Loucy (cell line): ENCODE measurements at regions not wholly inside any gene's neighbourhood (a gene's known extent, or its start where the extent isn't known, plus 50 kb on each side); places are given as distances from the start of the nearest gene placed in this dataset.

Experiments
- H2AFZ ChIP-seq: fragments of 200-600 bp; sonication (generic); 2 replicates; pipeline ENCODE4 v1.6.0; 2016; ENCODE audit warnings: antibody characterized with exemption, mild to moderate bottlenecking, low read length, moderate library complexity
- H3F3A ChIP-seq: fragments of 200-600 bp; 2 replicates; pipeline ENCODE4 v1.6.0; 2016; ENCODE audit warnings: antibody characterized with exemption, low read depth, mild to moderate bottlenecking
- H3K27me3 ChIP-seq: fragments of 200-600 bp; sonication (generic); 2 replicates; pipeline ENCODE4 v1.6.1; 2014; ENCODE audit warnings: low read length, mild to moderate bottlenecking; ENCODE audit not compliant: insufficient read depth, poor library complexity, severe bottlenecking
- H3K36me3 ChIP-seq: fragments of 200-600 bp; sonication (generic); 2 replicates; pipeline ENCODE4 v1.6.1; 2016; ENCODE audit warnings: low read length; ENCODE audit not compliant: insufficient read depth
- H3K4me1 ChIP-seq: fragments of 200-600 bp; sonication (generic); 2 replicates; pipeline ENCODE4 v1.5.1; 2014; ENCODE audit warnings: low read length, mild to moderate bottlenecking; ENCODE audit not compliant: insufficient read depth, poor library complexity, severe bottlenecking
- H3K4me2 ChIP-seq: fragments of 200-600 bp; sonication (generic); 2 replicates; pipeline ENCODE4 v1.6.0; 2014; ENCODE audit warnings: antibody characterized with exemption, low read length, low read depth, mild to moderate bottlenecking; ENCODE audit not compliant: poor library complexity, severe bottlenecking
- H3K4me3 ChIP-seq: fragments of 200-600 bp; sonication (generic); 2 replicates; pipeline ENCODE4 v1.5.1; 2014; ENCODE audit warnings: low read length, mild to moderate bottlenecking, mixed read lengths; ENCODE audit not compliant: poor library complexity, severe bottlenecking
- H3K79me2 ChIP-seq: fragments of 200-600 bp; sonication (generic); 2 replicates; pipeline ENCODE4 v1.6.1; 2014; ENCODE audit warnings: low read length; ENCODE audit not compliant: insufficient read depth
- H3K9ac ChIP-seq: fragments of 200-600 bp; sonication (generic); 2 replicates; pipeline ENCODE4 v1.6.0; 2014; ENCODE audit warnings: mild to moderate bottlenecking, low read depth, low read length, moderate library complexity; ENCODE audit not compliant: poor library complexity, severe bottlenecking
- H3K9me2 ChIP-seq: fragments of 200-600 bp; sonication (generic); replicated peaks from 2 replicates; pipeline ENCODE4 v1.6.1; 2016; ENCODE audit warnings: low read depth, low read length, mixed read lengths
- H3K9me3 ChIP-seq: fragments of 200-600 bp; sonication (generic); 2 replicates; pipeline ENCODE4 v1.6.1; 2014; ENCODE audit warnings: mild to moderate bottlenecking, antibody characterized with exemption, low read length, low read depth; ENCODE audit not compliant: insufficient read depth
- H4K20me1 ChIP-seq: fragments of 200-600 bp; sonication (generic); 2 replicates; pipeline ENCODE4 v1.6.0; 2014; ENCODE audit warnings: antibody characterized with exemption, low read length, mild to moderate bottlenecking; ENCODE audit not compliant: insufficient read depth, poor library complexity, severe bottlenecking
- EZH2phosphoT487 ChIP-seq: fragments of 200-600 bp; IDR thresholded peaks from 2 replicates; pipeline ENCODE4 v1.6.1; 2018; ENCODE audit warnings: antibody characterized with exemption, mild to moderate bottlenecking, moderate library complexity, borderline replicate concordance
- TF ChIP-seq, protein P1 (sequence below): fragments of 200-600 bp; sonication (generic); conservative IDR thresholded peaks from 2 replicates; pipeline ENCODE4 v1.5.1; 2014; ENCODE audit warnings: mild to moderate bottlenecking, antibody characterized with exemption, low read length

DNA sequence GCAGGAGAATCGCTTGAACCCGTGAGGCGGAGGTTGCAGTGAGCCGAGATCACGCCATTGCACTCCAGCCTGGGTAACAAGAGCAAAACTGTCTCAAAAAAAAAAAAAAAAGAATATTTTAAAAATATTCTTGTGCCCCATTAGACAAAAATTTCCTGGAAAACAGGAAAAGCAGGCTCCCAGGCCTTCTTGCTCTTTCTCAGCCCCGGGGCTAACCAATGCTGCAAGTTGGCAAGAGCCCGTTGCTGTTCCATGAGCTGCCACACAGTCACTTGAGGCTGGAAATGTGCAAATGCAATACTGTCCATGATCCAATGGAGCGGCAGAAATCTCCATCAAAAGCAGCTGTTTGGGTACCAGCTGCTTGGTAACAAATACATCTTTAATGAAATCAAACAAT, 994.7 kb downstream of the VRK1 start:
- no peak overlapping the region for H3K9ac ChIP-seq
- no peaks in the 10 kb centered on the region for H3K9me2 ChIP-seq
- H3F3A ChIP-seq = no peaks in the 10 kb centered on the region
- no peak overlapping the region for H2AFZ ChIP-seq
- TF ChIP-seq, protein P1, sequence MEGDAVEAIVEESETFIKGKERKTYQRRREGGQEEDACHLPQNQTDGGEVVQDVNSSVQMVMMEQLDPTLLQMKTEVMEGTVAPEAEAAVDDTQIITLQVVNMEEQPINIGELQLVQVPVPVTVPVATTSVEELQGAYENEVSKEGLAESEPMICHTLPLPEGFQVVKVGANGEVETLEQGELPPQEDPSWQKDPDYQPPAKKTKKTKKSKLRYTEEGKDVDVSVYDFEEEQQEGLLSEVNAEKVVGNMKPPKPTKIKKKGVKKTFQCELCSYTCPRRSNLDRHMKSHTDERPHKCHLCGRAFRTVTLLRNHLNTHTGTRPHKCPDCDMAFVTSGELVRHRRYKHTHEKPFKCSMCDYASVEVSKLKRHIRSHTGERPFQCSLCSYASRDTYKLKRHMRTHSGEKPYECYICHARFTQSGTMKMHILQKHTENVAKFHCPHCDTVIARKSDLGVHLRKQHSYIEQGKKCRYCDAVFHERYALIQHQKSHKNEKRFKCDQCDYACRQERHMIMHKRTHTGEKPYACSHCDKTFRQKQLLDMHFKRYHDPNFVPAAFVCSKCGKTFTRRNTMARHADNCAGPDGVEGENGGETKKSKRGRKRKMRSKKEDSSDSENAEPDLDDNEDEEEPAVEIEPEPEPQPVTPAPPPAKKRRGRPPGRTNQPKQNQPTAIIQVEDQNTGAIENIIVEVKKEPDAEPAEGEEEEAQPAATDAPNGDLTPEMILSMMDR = no peak
- no peak for TF ChIP-seq EZH2phosphoT487
- H3K4me1 ChIP-seq = no peaks in the 10 kb centered on the region
- H3K9me3 ChIP-seq = no peaks in the 10 kb centered on the region
- H3K4me3 ChIP-seq = no peak overlapping the region
- H3K79me2 ChIP-seq = no peaks in the 10 kb centered on the region
- H4K20me1 ChIP-seq = no peaks in the 10 kb centered on the region
- no peak overlapping the region for H3K4me2 ChIP-seq
- no peaks in the 10 kb centered on the region for H3K27me3 ChIP-seq
- no peaks in the 10 kb centered on the region for H3K36me3 ChIP-seq

DNA sequence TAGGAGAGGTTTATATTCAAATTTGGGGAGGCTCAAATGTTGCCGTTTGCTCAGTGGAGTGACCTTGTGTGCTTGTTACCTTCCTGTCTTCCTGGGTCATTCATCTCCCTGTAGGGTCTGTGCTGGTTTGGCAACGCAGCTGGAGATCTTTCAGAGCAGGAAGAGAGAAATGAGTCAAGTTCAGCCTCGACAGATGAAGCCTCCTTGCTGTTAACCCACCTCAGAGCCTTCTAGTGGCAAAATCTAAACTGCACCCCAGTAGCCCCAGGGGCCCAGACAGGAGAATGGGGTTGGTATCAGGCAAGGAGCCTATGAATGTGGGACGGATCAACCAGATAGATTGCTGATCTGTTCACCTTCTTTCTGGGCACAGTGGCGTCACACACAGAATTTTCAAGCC, 999.3 kb downstream of the VRK1 start:
- no peak overlapping the region for H3K4me3 ChIP-seq
- TF ChIP-seq, protein P1 = no peak
- no peaks in the 10 kb centered on the region for H3K9me2 ChIP-seq
- no peaks in the 10 kb centered on the region for H3K36me3 ChIP-seq
- no peak overlapping the region for H3K4me2 ChIP-seq
- H3K4me1 ChIP-seq = no peaks in the 10 kb centered on the region
- no peaks in the 10 kb centered on the region for H3K27me3 ChIP-seq
- H3F3A ChIP-seq = no peaks in the 10 kb centered on the region
- H3K79me2 ChIP-seq = no peaks in the 10 kb centered on the region
- H3K9ac ChIP-seq = no peak overlapping the region
- no peak overlapping the region for H2AFZ ChIP-seq
- no peaks in the 10 kb centered on the region for H4K20me1 ChIP-seq
- no peaks in the 10 kb centered on the region for H3K9me3 ChIP-seq

DNA sequence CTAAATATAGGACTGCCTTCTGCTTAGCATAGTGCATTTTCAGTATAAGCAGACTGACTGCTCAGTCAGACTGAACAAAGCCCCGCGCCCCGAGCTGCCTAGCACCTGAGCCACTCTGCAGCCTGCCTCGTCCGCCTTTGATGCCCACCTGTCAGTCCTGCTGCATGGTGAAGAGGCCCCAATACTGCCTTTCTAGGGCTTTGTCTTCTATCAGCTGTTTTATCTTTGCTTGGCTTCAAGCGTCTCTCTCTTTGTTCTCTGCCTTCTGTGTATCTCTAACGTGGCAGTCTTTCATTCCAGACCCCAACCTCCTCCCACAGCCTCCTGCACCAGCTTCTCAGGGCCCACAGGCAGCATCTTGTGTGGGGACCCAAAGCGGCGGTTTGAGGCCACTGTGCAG, 1001.0 kb downstream of the VRK1 start:
- Histone ChIP-seq H3K4me3 (no peak overlapping the region), H3K79me2 (no peaks in the 10 kb centered on the region), H3K9me3 (no peaks in the 10 kb centered on the region), H3K9me2 (no peaks in the 10 kb centered on the region), H4K20me1 (no peaks in the 10 kb centered on the region), H3F3A (no peaks in the 10 kb centered on the region), H3K4me1 (no peaks in the 10 kb centered on the region), H2AFZ (no peak overlapping the region), H3K36me3 (no peaks in the 10 kb centered on the region), H3K4me2 (no peak overlapping the region), H3K9ac (no peak overlapping the region), H3K27me3 (no peaks in the 10 kb centered on the region)
- TF ChIP-seq EZH2phosphoT487 = no peak
- TF ChIP-seq, protein P1 = no peak
